Stimulated activated naive CD8-positive, alpha-beta T cell treated with anti-CD3 and anti-CD28 coated beads, Interleukin-15, amount 100 ng/mL, for 72 hours (primary cell): ENCODE measurements at regions not wholly inside any gene's neighbourhood (a gene's known extent, or its start where the extent isn't known, plus 50 kb on each side); places are given as distances from the start of the nearest gene placed in this dataset.

Source experiments
- ATAC-seq: fragments of 150-1000 bp; cut with Tn5 transposase; 2 replicates; pipeline ENCODE4 v1.10.0; 2021; ENCODE audit warnings: mild to moderate bottlenecking, moderate library complexity
- DNase-seq, 2 donors: peaks; one replicate each; pipeline ENCODE4 v3.0.0; 2021 to 2022
- H3K27ac Mint-ChIP-seq, 2 donors: one replicate each; pipeline ENCODE4 v1.8.0; 2022; ENCODE audit warnings: mild to moderate bottlenecking in 2 of 2, mixed read lengths in 2 of 2, moderate library complexity in 2 of 2
- H3K27me3 Mint-ChIP-seq: one replicate; pipeline ENCODE4 v1.8.0; 2022; ENCODE audit warnings: mixed read lengths
- H3K4me1 Mint-ChIP-seq: one replicate; pipeline ENCODE4 v1.8.0; 2022; ENCODE audit warnings: mild to moderate bottlenecking, mixed read lengths
- H3K4me3 Mint-ChIP-seq, 2 donors: one replicate each; pipeline ENCODE4 v1.8.0; 2022; ENCODE audit warnings: mild to moderate bottlenecking in 2 of 2, mixed read lengths in 2 of 2, moderate library complexity in 1 of 2
- H3K9me3 Mint-ChIP-seq, 2 donors: one replicate each; pipeline ENCODE4 v1.8.0; 2022; ENCODE audit warnings: mixed read lengths in 2 of 2

- no peak for ATAC-seq
- Mint-ChIP-seq H3K27me3 (peaks cover 21% of the 10 kb centered on the region), H3K27ac (peak overlapping the region in 1 of 2 donors; percentile 45), H3K9me3 (no peaks in the 10 kb centered on the region), H3K4me3 (no peak overlapping the region), H3K4me1 (peaks cover 22% of the 10 kb centered on the region)
- DNase-seq = no peak
These were observed 219.6 kb downstream of the RPS24 start for GRCh38 chr10:78253063-78253853.

- Mint-ChIP-seq H3K4me1 (peaks cover 17% of the 10 kb centered on the region), H3K27me3 (peaks cover 17% of the 10 kb centered on the region), H3K9me3 (no peaks in the 10 kb centered on the region), H3K27ac (no peak overlapping the region), H3K4me3 (no peak overlapping the region)
- no peak for ATAC-seq
- no peak for DNase-seq
These were observed 220.3 kb downstream of the RPS24 start for GRCh38 chr10:78254013-78254412.

DNA sequence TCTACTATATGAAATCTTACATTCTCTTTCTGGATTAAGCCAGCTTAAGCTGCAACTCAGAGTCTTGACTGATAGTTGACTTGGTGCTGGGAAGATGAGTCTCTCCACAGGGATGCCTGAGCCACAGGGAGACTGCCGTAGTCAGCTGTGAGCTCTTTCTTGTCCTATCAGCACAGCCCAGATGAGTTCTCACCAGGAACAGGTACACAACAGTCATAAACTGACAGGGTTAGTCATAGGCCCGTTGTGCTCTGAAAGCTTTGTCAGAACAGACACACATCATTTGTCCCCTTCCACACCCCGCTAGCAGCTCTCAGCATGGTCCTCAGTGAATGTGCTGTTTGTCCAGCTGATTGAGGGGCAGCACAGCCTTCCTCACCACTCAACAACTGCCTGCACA, 221.6 kb downstream of the RPS24 start:
- DNase-seq = no peak
- H3K4me1 Mint-ChIP-seq = peaks cover 6% of the 10 kb centered on the region
- peak overlapping the region in 1 of 2 donors; percentile 14 for H3K27ac Mint-ChIP-seq
- peaks cover 7% of the 10 kb centered on the region for H3K27me3 Mint-ChIP-seq
- no peak for ATAC-seq
- no peak overlapping the region for H3K4me3 Mint-ChIP-seq
- H3K9me3 Mint-ChIP-seq = no peaks in the 10 kb centered on the region

GRCh38 chr10:78255796-78256638, 222.4 kb downstream of the RPS24 start:
- peaks cover 5% of the 10 kb centered on the region for H3K4me1 Mint-ChIP-seq
- no peak overlapping the region for H3K4me3 Mint-ChIP-seq

DNA sequence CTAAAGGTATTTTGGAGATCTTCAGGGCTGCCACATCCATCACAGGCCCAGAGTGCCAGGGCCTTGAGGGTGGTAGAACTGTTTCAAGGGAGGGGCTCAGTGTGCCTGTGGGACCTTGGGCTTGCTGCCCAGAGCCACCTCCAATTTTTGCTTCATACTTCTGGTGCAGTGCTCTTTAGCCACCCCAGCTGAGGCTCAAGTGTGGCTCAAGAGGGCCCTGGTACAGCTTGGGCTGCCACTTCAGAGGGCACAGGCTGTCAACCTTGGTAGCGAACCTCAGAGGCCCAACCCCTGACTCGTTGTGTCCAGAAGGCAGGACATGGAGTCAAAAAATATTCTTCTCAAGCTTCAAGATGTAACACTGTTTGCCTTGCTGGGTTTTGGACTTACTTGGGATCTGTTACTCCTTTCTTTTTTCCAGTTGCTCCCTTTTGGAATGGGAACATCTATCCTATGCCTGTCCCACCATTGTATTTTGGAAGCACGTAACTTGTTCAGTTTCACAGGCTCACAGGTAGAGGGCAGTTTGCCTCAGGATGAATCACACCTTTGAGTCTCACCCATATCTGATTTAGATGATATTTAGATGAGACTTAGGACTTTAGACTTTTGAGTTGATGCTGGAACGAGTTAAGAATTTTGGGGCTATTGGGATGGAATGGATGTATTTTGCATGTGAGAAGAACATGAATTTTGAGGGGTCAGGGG, 224.8 kb downstream of the RPS24 start:
- Mint-ChIP-seq H3K27ac (no peak overlapping the region), H3K27me3 (no peaks in the 10 kb centered on the region), H3K9me3 (no peaks in the 10 kb centered on the region), H3K4me3 (no peak overlapping the region), H3K4me1 (peaks cover 5% of the 10 kb centered on the region)
- no peak for ATAC-seq
- DNase-seq = no peak

More at GRCh38 chr10:78255796-78256638, 222.4 kb downstream of the RPS24 start:
- no peak for DNase-seq
- Mint-ChIP-seq H3K27me3 (peaks cover 7% of the 10 kb centered on the region), H3K9me3 (no peaks in the 10 kb centered on the region), H3K27ac (peak overlapping the region in 1 of 2 donors; percentile 14)
- no peak for ATAC-seq

DNA sequence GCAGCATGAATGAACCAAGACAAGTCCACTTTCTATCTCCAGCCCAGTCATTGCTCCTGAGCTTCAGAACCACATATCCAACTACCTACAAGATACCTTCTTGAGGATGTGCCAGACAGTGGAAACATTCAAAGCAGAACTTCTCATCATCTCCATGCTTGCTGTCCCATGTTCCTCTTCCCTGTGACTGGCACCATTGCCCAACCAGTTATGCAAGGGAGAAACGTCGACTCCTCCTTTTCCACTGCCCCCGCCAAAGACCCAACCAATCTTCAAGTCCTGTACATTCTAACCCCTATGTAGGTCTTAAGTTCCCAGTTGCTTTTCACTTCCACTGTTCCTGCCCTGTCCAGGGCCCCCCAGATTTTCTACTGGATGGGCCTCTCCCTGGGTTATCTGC, 225.7 kb downstream of the RPS24 start:
- Mint-ChIP-seq H3K27ac (peak overlapping the region in 1 of 2 donors; percentile 56), H3K9me3 (no peaks in the 10 kb centered on the region), H3K27me3 (no peaks in the 10 kb centered on the region), H3K4me3 (no peak overlapping the region), H3K4me1 (peaks cover 5% of the 10 kb centered on the region)
- DNase-seq (no peak), ATAC-seq (no peak)

DNA sequence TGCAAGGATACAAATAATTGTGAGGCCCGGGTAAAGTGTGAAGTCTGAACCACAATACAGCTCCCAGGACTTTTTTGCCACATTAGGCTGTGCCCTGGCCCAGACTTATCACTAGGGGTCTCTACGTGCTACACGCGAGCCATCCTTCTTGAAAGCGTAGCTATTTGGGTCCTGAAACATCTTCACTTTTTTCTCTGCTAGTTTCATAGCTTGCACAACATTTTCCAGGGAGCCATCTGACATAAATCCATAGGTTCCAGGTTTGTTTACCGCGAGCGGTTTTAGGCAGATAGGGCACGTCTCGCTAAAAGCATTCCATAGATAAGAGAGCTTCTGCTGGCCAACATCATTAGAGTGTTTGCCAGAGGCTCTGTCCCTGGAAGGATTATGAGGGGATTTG, 226.5 kb downstream of the RPS24 start:
- H3K4me1 Mint-ChIP-seq = peaks cover 5% of the 10 kb centered on the region
- no peaks in the 10 kb centered on the region for H3K9me3 Mint-ChIP-seq
- DNase-seq (no peak), ATAC-seq (no peak)
- H3K27ac Mint-ChIP-seq = no peak overlapping the region
- no peaks in the 10 kb centered on the region for H3K27me3 Mint-ChIP-seq
- H3K4me3 Mint-ChIP-seq = no peak overlapping the region

- Mint-ChIP-seq H3K4me1 (peaks cover 5% of the 10 kb centered on the region), H3K27ac (no peak overlapping the region)
- ATAC-seq = no peak
These were observed 227.0 kb downstream of the RPS24 start for GRCh38 chr10:78260680-78261079.

DNA sequence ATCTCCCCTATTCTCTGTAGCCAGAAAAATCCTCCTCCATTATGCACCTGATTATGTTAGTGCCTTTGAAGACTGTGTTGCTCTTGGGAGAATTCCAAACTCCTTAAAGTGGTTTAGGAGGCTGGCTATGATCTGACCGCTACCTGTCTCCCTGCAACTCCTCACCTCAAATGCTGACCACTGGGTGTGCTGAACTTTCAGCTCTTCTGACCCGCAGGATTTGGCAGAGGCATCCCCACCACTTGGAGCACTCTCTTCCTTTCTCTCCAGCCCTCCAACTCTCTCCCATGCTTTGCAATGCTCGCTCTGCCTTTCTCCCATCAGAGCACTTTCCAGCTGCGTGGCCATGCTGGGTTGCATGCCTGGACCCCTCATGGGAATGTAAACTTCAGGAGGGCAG, 227.6 kb downstream of the RPS24 start:
- Mint-ChIP-seq H3K4me3 (no peak overlapping the region), H3K4me1 (peaks cover 5% of the 10 kb centered on the region), H3K9me3 (no peaks in the 10 kb centered on the region), H3K27ac (peak overlapping the region in 1 of 2 donors; percentile 57), H3K27me3 (no peaks in the 10 kb centered on the region)
- ATAC-seq (no peak), DNase-seq (no peak)

More at GRCh38 chr10:78260680-78261079, 227.0 kb downstream of the RPS24 start:
- DNase-seq = no peak
- H3K4me3 Mint-ChIP-seq = no peak overlapping the region
- no peaks in the 10 kb centered on the region for H3K27me3 Mint-ChIP-seq
- H3K9me3 Mint-ChIP-seq = no peaks in the 10 kb centered on the region

- peaks cover 0 to 3% of the 10 kb centered on the region in 2 donors for H3K9me3 Mint-ChIP-seq
- ATAC-seq = no peak
- no peak overlapping the region for H3K4me3 Mint-ChIP-seq
- no peaks in the 10 kb centered on the region for H3K27me3 Mint-ChIP-seq
- no peak for DNase-seq
- peaks cover 5% of the 10 kb centered on the region for H3K4me1 Mint-ChIP-seq
- no peak overlapping the region for H3K27ac Mint-ChIP-seq
These were observed 229.2 kb downstream of the RPS24 start for GRCh38 chr10:78262860-78263259.

DNA sequence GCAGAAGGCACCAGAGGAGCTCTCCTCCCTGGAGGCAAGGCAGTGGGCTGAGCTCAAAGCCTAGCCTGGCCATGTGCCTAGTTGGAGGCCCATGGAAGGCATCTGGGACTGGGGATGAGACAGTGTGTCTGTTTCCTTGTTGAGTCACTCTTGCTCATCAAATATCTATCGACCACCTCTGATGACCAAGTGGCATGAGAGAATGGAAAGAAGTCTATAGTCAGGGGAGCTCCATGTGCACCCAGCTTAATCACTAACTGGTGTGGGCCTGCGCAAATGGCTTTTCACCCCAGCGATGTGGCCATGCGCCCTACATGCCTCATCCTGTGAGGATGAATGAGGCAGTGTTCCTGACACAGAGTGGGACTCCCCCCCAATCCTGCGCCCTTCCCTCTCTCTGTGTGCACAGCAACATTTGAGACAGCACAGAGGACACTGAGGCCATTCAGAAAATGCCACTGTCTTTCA, 229.9 kb downstream of the RPS24 start:
- ATAC-seq (no peak), DNase-seq (no peak)
- Mint-ChIP-seq H3K27ac (no peak overlapping the region), H3K27me3 (no peaks in the 10 kb centered on the region), H3K4me1 (peaks cover 5% of the 10 kb centered on the region), H3K9me3 (peaks cover 0 to 6% of the 10 kb centered on the region in 2 donors), H3K4me3 (no peak overlapping the region)

DNA sequence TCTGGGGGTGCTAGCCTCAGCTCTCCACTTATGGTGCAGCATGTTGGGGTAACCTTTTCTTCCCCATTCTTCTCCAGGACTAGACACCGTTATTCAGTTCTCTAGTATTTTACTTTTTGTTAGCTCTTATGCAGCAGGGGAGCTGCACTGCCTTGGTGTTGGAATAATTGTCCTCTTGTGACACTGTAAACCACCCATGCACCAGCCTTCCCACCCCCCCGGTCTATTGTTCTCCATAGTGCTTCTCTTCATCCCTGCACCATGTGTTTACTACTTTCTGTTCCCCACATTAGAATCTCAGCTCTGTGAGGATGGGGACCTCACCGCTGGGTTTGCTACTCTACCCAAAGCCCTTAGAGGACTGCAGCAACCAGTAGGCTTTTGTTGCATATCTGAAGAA, 230.7 kb downstream of the RPS24 start:
- H3K4me1 Mint-ChIP-seq = peaks cover 5% of the 10 kb centered on the region
- no peaks in the 10 kb centered on the region for H3K27me3 Mint-ChIP-seq
- ATAC-seq (no peak), DNase-seq (no peak)
- no peak overlapping the region for H3K4me3 Mint-ChIP-seq
- H3K27ac Mint-ChIP-seq = no peak overlapping the region
- H3K9me3 Mint-ChIP-seq = peaks cover 0 to 6% of the 10 kb centered on the region in 2 donors

DNA sequence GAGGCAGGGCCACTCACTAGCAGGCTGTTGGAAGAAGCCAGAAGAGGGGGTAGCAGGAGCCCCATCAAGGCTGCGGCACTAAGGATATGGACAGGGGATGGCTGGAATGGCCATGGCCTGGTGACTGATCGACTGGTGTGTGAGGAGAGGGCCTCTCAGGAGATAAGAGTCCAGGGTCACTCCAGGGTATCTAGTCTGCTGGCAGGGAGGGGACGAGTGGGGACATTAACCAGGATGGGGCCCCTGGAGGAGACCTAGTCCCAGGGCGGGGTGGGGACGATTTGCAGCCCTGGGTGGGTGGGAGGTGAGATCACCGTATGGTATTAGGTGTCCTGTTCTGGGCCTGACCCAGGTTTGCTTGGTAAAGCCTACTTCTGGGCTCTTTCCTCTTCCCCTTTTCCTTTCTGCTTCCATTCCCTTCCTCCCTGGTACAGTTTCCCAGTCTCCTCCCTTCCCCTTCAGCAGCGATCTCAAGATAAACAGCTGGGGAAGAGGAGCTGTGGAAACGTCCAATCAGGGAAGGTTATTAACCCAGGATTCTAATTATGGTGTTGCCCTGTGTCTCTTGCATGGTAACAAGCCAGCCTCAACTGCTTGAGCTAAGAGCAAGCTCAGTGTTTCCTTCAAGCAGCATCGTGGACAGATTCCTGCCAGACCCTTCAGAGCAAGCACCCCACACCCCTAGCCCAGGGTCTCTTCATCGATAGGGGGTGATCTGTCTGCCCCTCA, 233.2 kb downstream of the RPS24 start:
- ATAC-seq (no peak), DNase-seq (no peak)
- no peak overlapping the region for H3K4me3 Mint-ChIP-seq
- H3K27me3 Mint-ChIP-seq = no peaks in the 10 kb centered on the region
- H3K27ac Mint-ChIP-seq = no peak overlapping the region
- peaks cover 0 to 6% of the 10 kb centered on the region in 2 donors for H3K9me3 Mint-ChIP-seq
- no peaks in the 10 kb centered on the region for H3K4me1 Mint-ChIP-seq

- Mint-ChIP-seq H3K4me1 (no peaks in the 10 kb centered on the region), H3K27me3 (no peaks in the 10 kb centered on the region), H3K9me3 (peaks cover 0 to 6% of the 10 kb centered on the region in 2 donors), H3K4me3 (no peak overlapping the region), H3K27ac (no peak overlapping the region)
- ATAC-seq = no peak
- DNase-seq = no peak
These were observed 233.9 kb downstream of the RPS24 start for GRCh38 chr10:78267598-78267997.

DNA sequence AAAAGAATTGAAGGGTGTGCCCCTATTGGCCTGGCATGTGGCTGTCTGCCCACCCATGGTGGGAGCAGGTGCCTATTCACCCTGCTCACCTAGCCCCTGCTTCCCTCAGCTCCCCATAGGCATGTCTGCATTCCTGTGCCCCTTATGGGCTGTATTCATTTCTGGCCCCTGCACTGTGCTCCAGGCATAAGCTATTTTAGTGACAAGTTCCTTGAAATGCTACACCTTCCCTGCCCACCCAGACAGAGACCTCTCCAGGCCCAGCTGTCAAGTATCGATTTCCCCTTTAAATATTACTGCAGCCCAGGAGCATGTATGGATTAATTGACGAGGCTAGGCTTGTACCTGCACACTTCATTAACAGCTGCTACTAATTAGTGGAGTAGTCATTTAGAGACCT, 235.4 kb downstream of the RPS24 start:
- ATAC-seq (no peak), DNase-seq (no peak)
- H3K9me3 Mint-ChIP-seq = peaks cover 0 to 6% of the 10 kb centered on the region in 2 donors
- no peaks in the 10 kb centered on the region for H3K27me3 Mint-ChIP-seq
- no peaks in the 10 kb centered on the region for H3K4me1 Mint-ChIP-seq
- no peak overlapping the region for H3K4me3 Mint-ChIP-seq
- no peak overlapping the region for H3K27ac Mint-ChIP-seq
